ENCODE measurements at regions not wholly inside any gene's neighbourhood (a gene's known extent, or its start where the extent isn't known, plus 50 kb on each side); places are given as distances from the start of the nearest gene placed in this dataset.

DNA sequence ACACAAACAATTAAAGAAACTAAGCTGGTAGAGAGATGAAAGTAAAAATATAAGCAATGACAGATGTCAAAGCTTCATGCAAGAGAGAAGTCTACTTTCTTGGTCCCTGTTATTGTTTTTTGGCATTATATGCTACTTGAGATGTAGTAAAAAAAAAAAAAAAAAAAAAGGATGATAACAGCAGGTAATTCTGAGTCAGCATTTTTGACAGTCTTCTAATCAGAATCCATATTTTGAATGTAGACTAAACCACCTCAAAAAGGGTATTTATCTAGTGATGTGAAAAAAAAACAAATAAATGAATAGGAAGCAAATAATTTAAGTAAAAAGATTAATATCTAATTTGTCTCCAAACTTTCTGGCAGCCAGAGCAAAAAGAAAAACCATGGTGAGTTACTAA lies 422.2 kb upstream of the CPEB2 start (continued):
- no peak for TF ChIP-seq ZNF221 (tag by site-specific recombination; IDR thresholded peaks at IDR 0.05; ENCODE audit: borderline replicate concordance)
- TF ChIP-seq, protein P1, sequence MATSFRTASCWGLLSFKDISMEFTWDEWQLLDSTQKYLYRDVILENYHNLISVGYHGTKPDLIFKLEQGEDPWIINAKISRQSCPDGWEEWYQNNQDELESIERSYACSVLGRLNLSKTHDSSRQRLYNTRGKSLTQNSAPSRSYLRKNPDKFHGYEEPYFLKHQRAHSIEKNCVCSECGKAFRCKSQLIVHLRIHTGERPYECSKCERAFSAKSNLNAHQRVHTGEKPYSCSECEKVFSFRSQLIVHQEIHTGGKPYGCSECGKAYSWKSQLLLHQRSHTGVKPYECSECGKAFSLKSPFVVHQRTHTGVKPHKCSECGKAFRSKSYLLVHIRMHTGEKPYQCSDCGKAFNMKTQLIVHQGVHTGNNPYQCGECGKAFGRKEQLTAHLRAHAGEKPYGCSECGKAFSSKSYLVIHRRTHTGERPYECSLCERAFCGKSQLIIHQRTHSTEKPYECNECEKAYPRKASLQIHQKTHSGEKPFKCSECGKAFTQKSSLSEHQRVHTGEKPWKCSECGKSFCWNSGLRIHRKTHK (tag by site-specific recombination; IDR thresholded peaks at IDR 0.05): no peak

DNA sequence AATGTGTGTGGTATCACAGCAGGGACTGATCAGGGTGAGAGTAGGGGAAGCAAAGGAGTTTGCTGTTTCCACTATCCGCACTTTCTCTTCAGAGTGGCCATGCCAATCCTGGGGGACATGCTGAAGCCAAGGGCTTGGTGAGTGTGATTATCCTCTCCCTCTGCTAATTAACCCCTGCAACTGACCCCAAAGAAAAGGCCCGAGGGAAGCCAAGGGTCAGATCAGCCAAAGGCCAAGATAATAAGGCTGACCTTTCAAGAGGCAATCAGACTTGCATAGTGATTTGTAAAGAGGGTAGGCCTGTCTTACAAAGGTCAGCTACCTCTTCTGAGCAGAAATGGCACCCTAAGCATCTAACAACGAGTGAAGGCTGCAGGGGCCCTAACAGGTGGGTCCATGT lies 420.5 kb upstream of the CPEB2 start:
- POLR2A ChIA-PET: no interaction called here
- TF ChIP-seq ZFP37 (tag by site-specific recombination; IDR thresholded peaks at IDR 0.05): no peak
- no peak for TF ChIP-seq ZNF292 (tag by site-specific recombination; IDR thresholded peaks at IDR 0.05; ENCODE audit: borderline replicate concordance, low read depth)
- no peak for TF ChIP-seq GLIS2 (tag by site-specific recombination; IDR thresholded peaks at IDR 0.05)
- TF ChIP-seq, protein P2, sequence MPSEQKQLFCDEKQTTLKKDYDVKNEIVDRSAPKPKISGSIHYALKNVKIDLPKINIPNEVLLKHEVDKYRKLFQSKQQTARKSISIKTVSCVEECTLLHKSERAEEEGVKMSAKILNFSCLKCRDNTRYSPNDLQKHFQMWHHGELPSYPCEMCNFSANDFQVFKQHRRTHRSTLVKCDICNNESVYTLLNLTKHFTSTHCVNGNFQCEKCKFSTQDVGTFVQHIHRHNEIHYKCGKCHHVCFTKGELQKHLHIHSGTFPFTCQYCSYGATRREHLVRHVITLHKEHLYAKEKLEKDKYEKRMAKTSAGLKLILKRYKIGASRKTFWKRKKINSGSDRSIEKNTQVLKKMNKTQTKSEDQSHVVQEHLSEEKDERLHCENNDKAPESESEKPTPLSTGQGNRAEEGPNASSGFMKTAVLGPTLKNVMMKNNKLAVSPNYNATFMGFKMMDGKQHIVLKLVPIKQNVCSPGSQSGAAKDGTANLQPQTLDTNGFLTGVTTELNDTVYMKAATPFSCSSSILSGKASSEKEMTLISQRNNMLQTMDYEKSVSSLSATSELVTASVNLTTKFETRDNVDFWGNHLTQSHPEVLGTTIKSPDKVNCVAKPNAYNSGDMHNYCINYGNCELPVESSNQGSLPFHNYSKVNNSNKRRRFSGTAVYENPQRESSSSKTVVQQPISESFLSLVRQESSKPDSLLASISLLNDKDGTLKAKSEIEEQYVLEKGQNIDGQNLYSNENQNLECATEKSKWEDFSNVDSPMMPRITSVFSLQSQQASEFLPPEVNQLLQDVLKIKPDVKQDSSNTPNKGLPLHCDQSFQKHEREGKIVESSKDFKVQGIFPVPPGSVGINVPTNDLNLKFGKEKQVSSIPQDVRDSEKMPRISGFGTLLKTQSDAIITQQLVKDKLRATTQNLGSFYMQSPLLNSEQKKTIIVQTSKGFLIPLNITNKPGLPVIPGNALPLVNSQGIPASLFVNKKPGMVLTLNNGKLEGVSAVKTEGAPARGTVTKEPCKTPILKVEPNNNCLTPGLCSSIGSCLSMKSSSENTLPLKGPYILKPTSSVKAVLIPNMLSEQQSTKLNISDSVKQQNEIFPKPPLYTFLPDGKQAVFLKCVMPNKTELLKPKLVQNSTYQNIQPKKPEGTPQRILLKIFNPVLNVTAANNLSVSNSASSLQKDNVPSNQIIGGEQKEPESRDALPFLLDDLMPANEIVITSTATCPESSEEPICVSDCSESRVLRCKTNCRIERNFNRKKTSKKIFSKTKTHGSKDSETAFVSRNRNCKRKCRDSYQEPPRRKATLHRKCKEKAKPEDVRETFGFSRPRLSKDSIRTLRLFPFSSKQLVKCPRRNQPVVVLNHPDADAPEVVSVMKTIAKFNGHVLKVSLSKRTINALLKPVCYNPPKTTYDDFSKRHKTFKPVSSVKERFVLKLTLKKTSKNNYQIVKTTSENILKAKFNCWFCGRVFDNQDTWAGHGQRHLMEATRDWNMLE (tag by site-specific recombination; conservative IDR thresholded peaks at IDR 0.05; ENCODE audit: low read depth): no peak
- CTCF ChIA-PET: no interaction called here
- H3K27ac ChIP-seq (ENCODE audit: extremely low read depth, low read depth, low read length): no peak overlapping the region
- no peaks in the 10 kb centered on the region for H3K4me1 ChIP-seq (ENCODE audit: control insufficient read depth, insufficient read depth, low read length)
- H3K36me3 ChIP-seq (ENCODE audit: control insufficient read depth in 2 of 2, insufficient read depth in 1 of 2, low read length in 2 of 2): no peaks in the 10 kb centered on the region
- no peak overlapping the region for H3K4me3 ChIP-seq (ENCODE audit: low read depth, low read length)
- H3K9me3 ChIP-seq (ENCODE audit: control insufficient read depth, insufficient read depth, low read depth, low read length): no peaks in the 10 kb centered on the region

DNA sequence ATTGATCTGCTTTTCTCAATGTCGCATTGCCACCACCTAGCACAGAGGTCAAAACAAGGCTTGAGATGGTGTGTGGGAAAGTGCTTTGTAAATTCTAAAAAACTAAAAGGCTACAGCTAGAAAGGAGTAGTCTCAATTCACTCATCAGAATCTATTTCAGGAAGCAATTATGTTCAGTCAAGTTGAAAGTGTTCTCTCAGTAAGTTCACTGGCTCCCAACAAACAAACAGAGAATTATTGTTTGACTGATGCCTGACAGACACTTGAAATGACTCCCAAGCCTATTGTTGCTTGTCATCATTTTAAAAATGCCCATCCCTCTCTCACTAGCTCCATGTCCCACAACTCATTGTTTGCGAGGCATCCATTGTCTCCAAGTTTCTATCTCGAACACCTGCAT lies 419.6 kb upstream of the CPEB2 start:
- H3K4me1 ChIP-seq (ENCODE audit: control insufficient read depth, insufficient read depth, low read length): no peaks in the 10 kb centered on the region
- H3K9me3 ChIP-seq (ENCODE audit: control insufficient read depth, insufficient read depth, low read depth, low read length): no peaks in the 10 kb centered on the region
- ChIA-PET CTCF (no interaction called here), POLR2A (no interaction called here)
- no peaks in the 10 kb centered on the region for H3K36me3 ChIP-seq (ENCODE audit: control insufficient read depth in 2 of 2, insufficient read depth in 1 of 2, low read length in 2 of 2)
- no peak overlapping the region for H3K27ac ChIP-seq (ENCODE audit: extremely low read depth, low read depth, low read length)
- H3K4me3 ChIP-seq (ENCODE audit: low read depth, low read length): no peak overlapping the region
- TF ChIP-seq EGR2 (tag by site-specific recombination; IDR thresholded peaks at IDR 0.05; ENCODE audit: low read depth): no peak
- TF ChIP-seq KLF10 (tag by site-specific recombination; IDR thresholded peaks at IDR 0.05): no peak
- TF ChIP-seq WT1 (tag by site-specific recombination; IDR thresholded peaks at IDR 0.05): no peak
- no peak for TF ChIP-seq ZNF302 (tag by site-specific recombination; IDR thresholded peaks at IDR 0.05; ENCODE audit: low read depth)
- TF ChIP-seq ZNF37A (tag by site-specific recombination; IDR thresholded peaks at IDR 0.05): no peak
- no peak for TF ChIP-seq MZF1 (tag by site-specific recombination; IDR thresholded peaks at IDR 0.05; ENCODE audit: borderline replicate concordance)
- TF ChIP-seq, protein P3, sequence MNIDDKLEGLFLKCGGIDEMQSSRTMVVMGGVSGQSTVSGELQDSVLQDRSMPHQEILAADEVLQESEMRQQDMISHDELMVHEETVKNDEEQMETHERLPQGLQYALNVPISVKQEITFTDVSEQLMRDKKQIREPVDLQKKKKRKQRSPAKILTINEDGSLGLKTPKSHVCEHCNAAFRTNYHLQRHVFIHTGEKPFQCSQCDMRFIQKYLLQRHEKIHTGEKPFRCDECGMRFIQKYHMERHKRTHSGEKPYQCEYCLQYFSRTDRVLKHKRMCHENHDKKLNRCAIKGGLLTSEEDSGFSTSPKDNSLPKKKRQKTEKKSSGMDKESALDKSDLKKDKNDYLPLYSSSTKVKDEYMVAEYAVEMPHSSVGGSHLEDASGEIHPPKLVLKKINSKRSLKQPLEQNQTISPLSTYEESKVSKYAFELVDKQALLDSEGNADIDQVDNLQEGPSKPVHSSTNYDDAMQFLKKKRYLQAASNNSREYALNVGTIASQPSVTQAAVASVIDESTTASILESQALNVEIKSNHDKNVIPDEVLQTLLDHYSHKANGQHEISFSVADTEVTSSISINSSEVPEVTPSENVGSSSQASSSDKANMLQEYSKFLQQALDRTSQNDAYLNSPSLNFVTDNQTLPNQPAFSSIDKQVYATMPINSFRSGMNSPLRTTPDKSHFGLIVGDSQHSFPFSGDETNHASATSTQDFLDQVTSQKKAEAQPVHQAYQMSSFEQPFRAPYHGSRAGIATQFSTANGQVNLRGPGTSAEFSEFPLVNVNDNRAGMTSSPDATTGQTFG (tag by site-specific recombination; IDR thresholded peaks at IDR 0.05; ENCODE audit: borderline replicate concordance): no peak

All from HEK293 (cell line).